Activated CD4-positive, alpha-beta T cell treated with anti-CD3 and anti-CD28 coated beads for 36 hours (primary cell): ENCODE measurements at regions not wholly inside any gene's neighbourhood (a gene's known extent, or its start where the extent isn't known, plus 50 kb on each side); places are given as distances from the start of the nearest gene placed in this dataset.
"Not testable (repeated sequence)": the region's sequence is repeated elsewhere in the genome, so short reads cannot be mapped to it uniquely, and the experiment has no call there.

Experiments
- ATAC-seq: fragments of 200-7000 bp; cut with Tn5 transposase; one replicate; pipeline ENCODE4 v1.10.0; 2021; ENCODE audit warnings: mild to moderate bottlenecking, moderate library complexity
- CTCF ChIA-PET: fragments of 350-600 bp; sonication (Branson Sonifier 250); formaldehyde crosslinking; loops from one replicate; lab custom pipeline; 2021; ENCODE audit warnings: antibody characterized with exemption; lab: Charles Lee
- POLR2A ChIA-PET: fragments of 350-600 bp; sonication (Branson Sonifier 250); formaldehyde crosslinking; loops from one replicate; lab custom pipeline; 2021; ENCODE audit warnings: antibody characterized with exemption, inconsistent platforms; lab: Charles Lee
- DNase-seq: peaks from one replicate; pipeline ENCODE4 v3.0.0-alpha.2; 2020
- H3K27ac Mint-ChIP-seq: one replicate; pipeline ENCODE4 v1.8.0; 2021; ENCODE audit warnings: mixed read lengths
- H3K27me3 Mint-ChIP-seq: one replicate; pipeline ENCODE4 v1.8.0; 2021; ENCODE audit warnings: mixed read lengths
- H3K36me3 Mint-ChIP-seq: one replicate; pipeline ENCODE4 v1.8.0; 2021; ENCODE audit warnings: low read depth, mixed read lengths
- H3K4me1 Mint-ChIP-seq: one replicate; pipeline ENCODE4 v1.8.0; 2021; ENCODE audit warnings: mixed read lengths
- H3K4me3 Mint-ChIP-seq: one replicate; pipeline ENCODE4 v1.8.0; 2021; ENCODE audit warnings: mild to moderate bottlenecking, moderate library complexity, mixed read lengths
- H3K9me3 Mint-ChIP-seq: one replicate; pipeline ENCODE4 v1.8.0; 2021; ENCODE audit warnings: low read depth, mixed read lengths
- intact Hi-C, 2 experiments: fragments of 100-400 bp; cut with DNase I in 1 of 2; cut with micrococcal nuclease in 1 of 2; formaldehyde crosslinking; loops; one replicate each; pipeline versions ENCODE4 v1.14.2 to v1.15.1; 2022 to 2024; cut with DNase I, micrococcal nuclease

- Mint-ChIP-seq H3K36me3 (no peaks in the 10 kb centered on the region), H3K4me3 (no peak overlapping the region), H3K27me3 (no peaks in the 10 kb centered on the region), H3K4me1 (peaks cover 4% of the 10 kb centered on the region), H3K27ac (no peak overlapping the region), H3K9me3 (no peaks in the 10 kb centered on the region)
- ATAC-seq (no peak), DNase-seq (no peak)
- ChIA-PET POLR2A (no interaction called here), CTCF (interaction anchor here (0.6 to 1.6 kb wide), 7 partner anchors 10 to 611 kb away, joined by 3 to 5 read pairs (median 3); no protein-coding TSS in a partner anchor)
- intact Hi-C loops, result no loop called here
These were observed 170.8 kb upstream of the ZNF217 start for GRCh38 chr20:53764415-53764800.

- H3K4me3 Mint-ChIP-seq, result no peak overlapping the region
- no peaks in the 10 kb centered on the region for H3K9me3 Mint-ChIP-seq
- intact Hi-C loops, result no loop called here
- ChIA-PET CTCF (interaction anchor here (0.6 to 1.6 kb wide), 6 partner anchors 10 to 610 kb away, joined by 3 to 5 read pairs (median 3); no protein-coding TSS in a partner anchor), POLR2A (no interaction called here)
- H3K27ac Mint-ChIP-seq, result no peak overlapping the region
- no peak for DNase-seq
- H3K4me1 Mint-ChIP-seq, result peaks cover 4% of the 10 kb centered on the region
- no peak for ATAC-seq
- no peaks in the 10 kb centered on the region for H3K27me3 Mint-ChIP-seq
- no peaks in the 10 kb centered on the region for H3K36me3 Mint-ChIP-seq
These were observed 170.2 kb upstream of the ZNF217 start for GRCh38 chr20:53763707-53764414.

DNA sequence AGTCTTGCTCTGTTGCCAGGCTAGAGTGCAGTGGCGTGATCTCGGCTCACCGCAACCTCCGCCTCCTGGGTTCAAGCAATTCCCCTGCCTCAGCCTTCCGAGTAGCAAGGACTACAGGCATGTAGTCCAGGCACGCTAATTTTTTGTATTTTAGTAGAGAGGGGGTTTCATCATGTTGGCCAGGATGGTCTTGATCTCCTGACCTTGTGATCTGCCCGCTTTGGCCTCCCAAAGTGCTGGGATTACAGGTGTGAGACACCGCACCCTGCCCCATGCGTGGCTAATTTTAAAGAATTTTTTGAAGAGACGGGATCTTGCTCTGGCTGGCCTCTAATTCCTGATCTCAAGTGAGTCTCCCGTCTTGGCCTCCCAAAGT lies 168.8 kb upstream of the ZNF217 start:
- H3K9me3 Mint-ChIP-seq, H3K4me1 Mint-ChIP-seq, DNase-seq, H3K27me3 Mint-ChIP-seq, H3K36me3 Mint-ChIP-seq, POLR2A ChIA-PET, H3K27ac Mint-ChIP-seq, intact Hi-C loops, H3K4me3 Mint-ChIP-seq, ATAC-seq, CTCF ChIA-PET: not testable (repeated sequence)

GRCh38 chr20:53760025-53760441 lies 166.4 kb upstream of the ZNF217 start:
- CTCF ChIA-PET, result no interaction called here
- no peaks in the 10 kb centered on the region for H3K36me3 Mint-ChIP-seq
- intact Hi-C loops, result no loop called here
- H3K4me3 Mint-ChIP-seq, result no peak overlapping the region
- no peak overlapping the region for H3K27ac Mint-ChIP-seq
- no peak for DNase-seq
- no peak for ATAC-seq
- POLR2A ChIA-PET, result no interaction called here
- H3K9me3 Mint-ChIP-seq, result no peaks in the 10 kb centered on the region
- peaks cover 14% of the 10 kb centered on the region for H3K4me1 Mint-ChIP-seq
- H3K27me3 Mint-ChIP-seq, result no peaks in the 10 kb centered on the region

DNA sequence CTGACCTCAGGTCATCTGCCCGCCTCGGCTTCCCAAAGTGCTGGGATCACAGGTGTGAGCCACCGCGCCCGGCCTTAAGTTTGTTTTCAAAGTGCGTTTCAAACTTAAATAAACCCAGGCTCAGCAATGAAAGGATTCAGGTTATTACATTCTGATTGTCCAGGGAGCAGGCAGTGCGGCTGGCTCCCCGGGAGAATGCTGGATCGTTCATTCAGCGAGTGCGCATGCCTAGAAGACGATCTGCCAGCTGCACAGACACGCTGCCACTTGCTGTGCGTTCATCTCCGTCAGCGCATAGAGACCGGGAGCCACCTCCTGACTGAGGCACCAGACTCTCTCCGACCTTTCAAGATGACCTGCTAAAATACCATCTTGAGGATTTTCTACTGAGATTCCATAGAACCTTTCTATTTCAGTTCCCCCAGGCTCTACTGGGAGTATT lies 163.9 kb upstream of the ZNF217 start:
- no peaks in the 10 kb centered on the region for H3K36me3 Mint-ChIP-seq
- no peaks in the 10 kb centered on the region for H3K27me3 Mint-ChIP-seq
- no peaks in the 10 kb centered on the region for H3K9me3 Mint-ChIP-seq
- no peak for DNase-seq
- ATAC-seq, result no peak
- intact Hi-C loops, result loop anchor here in 1 of 2 experiments (10.0 kb wide), 1 partner anchor 87 kb away; no protein-coding TSS in a partner anchor
- H3K27ac Mint-ChIP-seq, result no peak overlapping the region
- peaks cover 39% of the 10 kb centered on the region for H3K4me1 Mint-ChIP-seq
- ChIA-PET POLR2A (no interaction called here), CTCF (interaction anchor here (0.6 kb wide), 1 partner anchor 188 kb away, joined by 3 read pairs; no protein-coding TSS in a partner anchor)
- no peak overlapping the region for H3K4me3 Mint-ChIP-seq

DNA sequence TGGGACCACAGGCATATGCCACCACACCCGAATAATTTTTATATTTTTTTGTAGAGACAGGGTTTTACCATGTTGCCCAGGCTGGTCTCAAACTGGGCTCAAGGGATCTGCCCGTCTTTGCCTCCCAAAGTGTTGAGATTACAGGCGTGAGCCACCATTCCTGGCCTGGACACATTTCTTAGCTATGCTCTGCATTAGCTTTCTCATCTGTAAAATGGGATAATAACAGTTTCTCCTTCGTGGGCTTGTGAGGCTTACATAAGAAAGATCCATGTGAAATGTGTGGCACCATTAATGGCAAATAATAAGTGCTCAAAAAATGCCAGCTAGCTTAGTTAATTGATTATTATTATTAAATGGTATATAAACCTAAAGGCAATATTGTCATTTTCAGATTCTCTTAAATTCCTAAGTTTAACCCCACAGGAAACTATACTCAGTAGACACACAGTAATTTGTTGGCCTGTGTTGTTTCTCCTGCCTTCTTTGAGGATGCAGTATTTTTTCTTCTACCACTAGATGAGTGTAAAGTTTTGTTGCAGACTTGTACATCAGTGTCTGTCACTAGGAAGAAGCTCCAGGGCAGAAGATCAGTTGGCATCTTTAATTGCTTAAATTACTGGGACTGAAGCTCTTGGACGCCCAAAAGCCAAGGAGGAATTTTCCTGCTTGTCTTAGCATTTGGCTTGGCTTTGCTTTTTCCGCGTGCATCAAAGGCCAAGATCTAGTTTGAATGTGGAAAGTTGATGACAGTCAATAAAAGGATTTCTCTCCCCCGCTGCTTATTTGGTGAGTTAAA lies 162.3 kb upstream of the ZNF217 start:
- DNase-seq (no peak), ATAC-seq (no peak)
- no peaks in the 10 kb centered on the region for H3K9me3 Mint-ChIP-seq
- no peaks in the 10 kb centered on the region for H3K27me3 Mint-ChIP-seq
- peaks cover 53% of the 10 kb centered on the region for H3K4me1 Mint-ChIP-seq
- peak overlapping the region; percentile 37 for H3K27ac Mint-ChIP-seq
- ChIA-PET POLR2A (no interaction called here), CTCF (interaction anchor here (0.7 kb wide), 1 partner anchor 1196 kb away, joined by 3 read pairs; no protein-coding TSS in a partner anchor)
- no peak overlapping the region for H3K4me3 Mint-ChIP-seq
- no peaks in the 10 kb centered on the region for H3K36me3 Mint-ChIP-seq
- intact Hi-C loops, result loop anchor here in 1 of 2 experiments (10.0 kb wide), 1 partner anchor 89 kb away; no protein-coding TSS in a partner anchor

GRCh38 chr20:53753880-53754459 lies 160.3 kb upstream of the ZNF217 start:
- Mint-ChIP-seq H3K4me1 (peaks cover 71% of the 10 kb centered on the region), H3K4me3 (peak overlapping the region; percentile 11), H3K27ac (peak overlapping the region; percentile 90), H3K9me3 (no peaks in the 10 kb centered on the region), H3K27me3 (no peaks in the 10 kb centered on the region), H3K36me3 (no peaks in the 10 kb centered on the region)
- POLR2A ChIA-PET, result interaction anchor here (1.2 kb wide), 1 partner anchor 130 kb away, joined by 3 read pairs; no protein-coding TSS in a partner anchor
- ATAC-seq (no peak), DNase-seq (no peak)
- CTCF ChIA-PET, result interaction anchor here (1.0 to 1.5 kb wide), 2 partner anchors 11 to 13 kb away, joined by 3 to 5 read pairs; no protein-coding TSS in a partner anchor
- intact Hi-C loops, result loop anchor here (1.0 to 10.0 kb wide), 7 partner anchors 38 to 177 kb away; partner anchors contain the start of gene ZNF217 (in 1 of the 2)

- ChIA-PET POLR2A (interaction anchor here (1.2 kb wide), 1 partner anchor 129 kb away, joined by 3 read pairs; no protein-coding TSS in a partner anchor), CTCF (interaction anchor here (0.5 to 1.5 kb wide), 6 partner anchors 12 to 197 kb away, joined by 3 to 5 read pairs (median 3); no protein-coding TSS in a partner anchor)
- DNase-seq (peak; percentile 18), ATAC-seq (no peak)
- Mint-ChIP-seq H3K4me1 (peaks cover 77% of the 10 kb centered on the region), H3K9me3 (no peaks in the 10 kb centered on the region), H3K36me3 (no peaks in the 10 kb centered on the region), H3K27me3 (no peaks in the 10 kb centered on the region), H3K4me3 (no peak overlapping the region), H3K27ac (peak overlapping the region; percentile 96)
- intact Hi-C loops, result loop anchor here (5.0 to 10.0 kb wide), 6 partner anchors 39 to 176 kb away; partner anchors contain the start of gene ZNF217 (in 1 of the 2)
These were observed 159.6 kb upstream of the ZNF217 start for GRCh38 chr20:53752971-53753879.

DNA sequence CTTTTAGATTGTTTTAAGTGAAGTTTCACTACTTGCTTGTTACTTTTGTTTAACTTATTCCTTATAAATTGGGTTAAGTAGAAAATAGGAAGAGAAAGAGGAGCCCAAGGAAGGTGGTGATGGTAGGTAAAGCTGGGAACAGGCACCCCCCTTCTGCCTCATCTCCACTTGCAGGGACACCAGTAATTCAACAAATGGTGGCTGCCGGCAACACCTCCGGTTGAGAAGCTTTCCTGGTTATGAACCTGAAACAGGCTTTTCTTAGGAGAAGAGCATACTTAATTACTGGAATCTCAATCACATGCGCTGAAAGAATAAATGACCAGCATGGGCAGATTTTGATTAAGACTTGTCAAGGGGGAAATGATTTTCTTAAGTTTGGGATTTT lies 158.9 kb upstream of the ZNF217 start:
- CTCF ChIA-PET, result interaction anchor here (0.5 to 1.1 kb wide), 6 partner anchors 45 to 242 kb away, joined by 3 to 4 read pairs (median 3); no protein-coding TSS in a partner anchor
- Mint-ChIP-seq H3K4me3 (no peak overlapping the region), H3K27me3 (no peaks in the 10 kb centered on the region), H3K9me3 (no peaks in the 10 kb centered on the region), H3K4me1 (peaks cover 77% of the 10 kb centered on the region), H3K27ac (peak overlapping the region; percentile 96), H3K36me3 (no peaks in the 10 kb centered on the region)
- DNase-seq (peak; percentile 14), ATAC-seq (no peak)
- intact Hi-C loops, result loop anchor here (5.0 to 10.0 kb wide), 6 partner anchors 40 to 175 kb away; partner anchors contain the start of gene ZNF217 (in 1 of the 2)
- POLR2A ChIA-PET, result no interaction called here
